Kidney (tissue), 13 donors: ENCODE measurements at regions not wholly inside any gene's neighbourhood (a gene's known extent, or its start where the extent isn't known, plus 50 kb on each side); places are given as distances from the start of the nearest gene placed in this dataset.

Experiments used
- DNase-seq, 5 donors: peaks; one replicate each; pipeline ENCODE4 v3.0.0-alpha.2; 2013 to 2020
- FAIRE-seq: peaks from 2 replicates; lab custom pipeline; 2012; peaks lifted over from hg19 to GRCh38; lab: Jason Lieb, UNC
- H3K27ac ChIP-seq, 2 donors: one replicate each; pipeline ENCODE4 v1.7.0; 2013; ENCODE audit warnings: low read depth in 2 of 2, low read length in 2 of 2, inconsistent platforms in 1 of 2
- H3K27me3 ChIP-seq: one replicate; pipeline ENCODE4 v1.7.1; 2013; ENCODE audit warnings: low read length, inconsistent platforms; ENCODE audit not compliant: control insufficient read depth, insufficient read depth
- H3K36me3 ChIP-seq, 3 donors: one replicate each; pipeline versions ENCODE4 v1.7.0 to v1.7.1; 2013; ENCODE audit warnings: low read length in 3 of 3, control low read depth in 1 of 3, inconsistent platforms in 1 of 3; ENCODE audit not compliant: insufficient read depth in 3 of 3, control insufficient read depth in 2 of 3
- H3K4me1 ChIP-seq, 3 donors: one replicate each; pipeline versions ENCODE4 v1.7.0 to v1.7.1; 2013; ENCODE audit warnings: low read length in 3 of 3, inconsistent platforms in 1 of 3, low read depth in 1 of 3; ENCODE audit not compliant: control insufficient read depth in 2 of 3, insufficient read depth in 2 of 3
- H3K4me3 ChIP-seq, 3 donors: one replicate each; pipeline versions ENCODE4 v1.7.0 to v1.8.1; 2013; ENCODE audit warnings: low read length in 3 of 3, control low read depth in 1 of 3, inconsistent platforms in 1 of 3
- H3K9ac ChIP-seq, 3 donors: one replicate each; pipeline versions ENCODE4 v1.7.0 to v1.7.1; 2013; ENCODE audit warnings: low read length in 3 of 3, control low read depth in 1 of 3, inconsistent platforms in 1 of 3
- H3K9me3 ChIP-seq, 3 donors: one replicate each; pipeline versions ENCODE4 v1.7.0 to v1.7.1; 2013; ENCODE audit warnings: low read length in 3 of 3, control low read depth in 1 of 3, inconsistent platforms in 1 of 3; ENCODE audit not compliant: control insufficient read depth in 2 of 3, insufficient read depth in 1 of 3
- CTCF ChIP-seq: IDR thresholded peaks from 3 replicates; pipeline ENCODE4 v1.5.1; 2012; ENCODE audit warnings: mild to moderate bottlenecking, moderate library complexity, borderline replicate concordance; ENCODE audit not compliant: insufficient read depth; ENCODE audit errors: extremely low read depth
- intact Hi-C: fragments of 100-400 bp; cut with DNase I; formaldehyde crosslinking; loops from one replicate; pipeline ENCODE4 v1.11.1; 2022
- donor health status: control.
- donor health status: control.
- donor health status: control.
- donor health status: control.
- donor health status: control.
- donor health status: DM: yes; HTN: yes; CAD: no.
- donor health status: Normal renal cell carcinoma (clear cell type).

- intact Hi-C loops: no loop called here
- no peak for TF ChIP-seq CTCF
- DNase-seq: peak in 1 of 5 donors; percentile 63
Observed at GRCh38 chr5:126228934-126229333, 194.3 kb upstream of the GRAMD2B start.

GRCh38 chr5:126233256-126233655, 190.0 kb upstream of the GRAMD2B start:
- TF ChIP-seq CTCF: no peak
- Histone ChIP-seq H3K27ac (no peak overlapping the region), H3K4me3 (no peak overlapping the region), H3K9ac (no peak overlapping the region), H3K36me3 (no peaks in the 10 kb centered on the region), H3K9me3 (no peaks in the 10 kb centered on the region), H3K27me3 (no peaks in the 10 kb centered on the region), H3K4me1 (no peaks in the 10 kb centered on the region)
- intact Hi-C loops: no loop called here
- DNase-seq (no peak), FAIRE-seq (no peak)

More at GRCh38 chr5:126228934-126229333, 194.3 kb upstream of the GRAMD2B start:
- Histone ChIP-seq H3K9ac (no peak overlapping the region), H3K4me3 (no peak overlapping the region), H3K27ac (no peak overlapping the region), H3K36me3 (no peaks in the 10 kb centered on the region), H3K27me3 (no peaks in the 10 kb centered on the region), H3K9me3 (no peaks in the 10 kb centered on the region), H3K4me1 (no peaks in the 10 kb centered on the region)
- FAIRE-seq: no peak

- Histone ChIP-seq H3K4me1 (no peaks in the 10 kb centered on the region), H3K4me3 (peak overlapping the region in 1 of 3 donors; percentile 43), H3K9ac (no peak overlapping the region), H3K27ac (no peak overlapping the region), H3K27me3 (no peaks in the 10 kb centered on the region), H3K9me3 (no peaks in the 10 kb centered on the region), H3K36me3 (no peaks in the 10 kb centered on the region)
- TF ChIP-seq CTCF: peak; percentile 77
- intact Hi-C loops: no loop called here
- DNase-seq (peak in 3 of 5 donors; percentile 33 to 74 (median 74)), FAIRE-seq (no peak)
Observed at GRCh38 chr5:126234563-126235195, 188.5 kb upstream of the GRAMD2B start.

- DNase-seq (no peak), FAIRE-seq (no peak)
- Histone ChIP-seq H3K4me3 (no peak overlapping the region), H3K9ac (no peak overlapping the region), H3K36me3 (no peaks in the 10 kb centered on the region), H3K27me3 (no peaks in the 10 kb centered on the region), H3K4me1 (no peaks in the 10 kb centered on the region), H3K9me3 (no peaks in the 10 kb centered on the region), H3K27ac (no peak overlapping the region)
- intact Hi-C loops: no loop called here
- TF ChIP-seq CTCF: no peak
Observed at GRCh38 chr5:126235628-126236027, 187.6 kb upstream of the GRAMD2B start.
